Neural crest cell (in vitro differentiated cells): ENCODE measurements at regions not wholly inside any gene's neighbourhood (a gene's known extent, or its start where the extent isn't known, plus 50 kb on each side); places are given as distances from the start of the nearest gene placed in this dataset.

Source experiments
- DNase-seq: peaks from one replicate; pipeline ENCODE4 v3.0.0; 2021; ENCODE audit warnings: low read depth, mixed read lengths, low spot score
- H3K27ac Mint-ChIP-seq: one replicate; pipeline ENCODE4 v1.8.0; 2021; ENCODE audit warnings: mild to moderate bottlenecking, mixed read lengths; ENCODE audit not compliant: unreplicated experiment
- H3K27me3 Mint-ChIP-seq: 2 replicates; pipeline ENCODE4 v1.8.0; 2021; ENCODE audit warnings: low read depth, mild to moderate bottlenecking, mixed read lengths
- H3K36me3 Mint-ChIP-seq: 2 replicates; pipeline ENCODE4 v1.8.0; 2021; ENCODE audit warnings: low read depth, mild to moderate bottlenecking, mixed read lengths
- H3K4me1 Mint-ChIP-seq: 2 replicates; pipeline ENCODE4 v1.8.0; 2021; ENCODE audit warnings: mixed read lengths
- H3K4me3 Mint-ChIP-seq: one replicate; pipeline ENCODE4 v1.8.0; 2021; ENCODE audit warnings: mild to moderate bottlenecking, mixed read lengths
- H3K9me3 Mint-ChIP-seq: 2 replicates; pipeline ENCODE4 v1.8.0; 2021; ENCODE audit warnings: mixed read lengths
- TF ChIP-seq, protein P1 (sequence below): fragments of 200-600 bp; sonication (generic); conservative IDR thresholded peaks from 2 replicates; pipeline ENCODE4 v1.5.0; 2021; ENCODE audit warnings: antibody characterized with exemption, mild to moderate bottlenecking

DNA sequence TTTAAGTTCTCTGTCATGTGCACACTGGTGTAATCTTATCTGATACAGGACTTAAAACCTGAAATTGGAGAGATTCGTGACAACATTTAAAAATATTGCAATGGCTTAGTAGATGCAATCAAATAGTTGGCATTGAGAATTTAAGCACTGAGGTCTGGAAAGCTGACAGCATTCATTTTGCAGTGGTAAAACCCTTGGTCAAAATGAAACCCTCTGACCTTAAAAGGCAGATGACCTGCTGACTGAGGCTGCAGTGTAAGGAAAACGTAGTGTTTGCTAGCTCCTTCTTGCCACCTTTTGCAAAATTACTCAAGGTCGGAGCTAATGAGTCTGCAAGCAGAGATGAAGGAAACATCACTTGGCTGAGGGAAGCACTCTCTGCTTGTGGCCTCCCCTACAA, 150.6 kb downstream of the KCTD12 start:
- Mint-ChIP-seq H3K4me3 (no peak overlapping the region), H3K9me3 (no peaks in the 10 kb centered on the region), H3K4me1 (no peaks in the 10 kb centered on the region), H3K27ac (no peak overlapping the region), H3K27me3 (no peaks in the 10 kb centered on the region), H3K36me3 (no peaks in the 10 kb centered on the region)
- no peak for DNase-seq
- TF ChIP-seq, protein P1, sequence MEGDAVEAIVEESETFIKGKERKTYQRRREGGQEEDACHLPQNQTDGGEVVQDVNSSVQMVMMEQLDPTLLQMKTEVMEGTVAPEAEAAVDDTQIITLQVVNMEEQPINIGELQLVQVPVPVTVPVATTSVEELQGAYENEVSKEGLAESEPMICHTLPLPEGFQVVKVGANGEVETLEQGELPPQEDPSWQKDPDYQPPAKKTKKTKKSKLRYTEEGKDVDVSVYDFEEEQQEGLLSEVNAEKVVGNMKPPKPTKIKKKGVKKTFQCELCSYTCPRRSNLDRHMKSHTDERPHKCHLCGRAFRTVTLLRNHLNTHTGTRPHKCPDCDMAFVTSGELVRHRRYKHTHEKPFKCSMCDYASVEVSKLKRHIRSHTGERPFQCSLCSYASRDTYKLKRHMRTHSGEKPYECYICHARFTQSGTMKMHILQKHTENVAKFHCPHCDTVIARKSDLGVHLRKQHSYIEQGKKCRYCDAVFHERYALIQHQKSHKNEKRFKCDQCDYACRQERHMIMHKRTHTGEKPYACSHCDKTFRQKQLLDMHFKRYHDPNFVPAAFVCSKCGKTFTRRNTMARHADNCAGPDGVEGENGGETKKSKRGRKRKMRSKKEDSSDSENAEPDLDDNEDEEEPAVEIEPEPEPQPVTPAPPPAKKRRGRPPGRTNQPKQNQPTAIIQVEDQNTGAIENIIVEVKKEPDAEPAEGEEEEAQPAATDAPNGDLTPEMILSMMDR: no peak

DNA sequence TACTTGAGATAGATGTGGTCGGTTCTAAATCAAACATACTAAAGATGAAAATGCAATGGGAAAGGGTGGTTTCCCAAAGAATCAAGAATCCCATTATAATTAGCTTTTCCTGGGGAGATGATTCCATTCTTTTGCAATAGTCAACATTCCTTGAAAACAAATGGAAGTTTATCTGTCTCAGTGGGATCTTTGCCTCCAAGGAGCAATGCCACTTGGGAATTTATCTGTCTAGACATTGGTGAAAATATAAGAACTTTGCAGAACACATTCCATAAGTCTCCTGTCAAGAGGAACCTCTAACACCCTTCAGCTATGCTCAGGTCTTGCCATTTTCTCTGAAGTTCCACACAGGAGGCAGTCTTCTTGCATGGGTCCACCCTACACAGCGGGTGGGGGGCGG, 152.5 kb downstream of the KCTD12 start:
- H3K9me3 Mint-ChIP-seq: peaks cover 2% of the 10 kb centered on the region
- H3K4me1 Mint-ChIP-seq: no peaks in the 10 kb centered on the region
- H3K27ac Mint-ChIP-seq: no peak overlapping the region
- TF ChIP-seq, protein P1: no peak
- DNase-seq: no peak
- H3K36me3 Mint-ChIP-seq: no peaks in the 10 kb centered on the region
- no peaks in the 10 kb centered on the region for H3K27me3 Mint-ChIP-seq
- no peak overlapping the region for H3K4me3 Mint-ChIP-seq

DNA sequence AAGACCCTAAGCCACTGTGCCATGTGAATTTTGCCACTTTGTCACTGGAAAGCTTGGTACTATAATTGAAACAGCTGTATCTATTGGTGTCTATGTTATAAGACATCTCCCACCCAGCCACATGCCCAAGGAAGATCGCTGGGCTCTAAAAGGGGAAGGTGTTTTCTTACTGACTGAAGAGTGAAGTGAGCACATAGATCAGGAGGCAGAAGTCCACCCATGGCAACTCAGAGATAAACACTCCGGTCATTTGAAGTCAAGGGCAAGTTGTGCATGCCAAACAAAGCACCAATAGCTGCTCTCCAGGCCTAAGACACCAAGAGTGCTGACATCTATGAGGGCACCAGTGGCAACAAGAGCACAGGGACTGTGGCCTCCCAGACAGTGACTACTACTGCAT, 153.8 kb downstream of the KCTD12 start:
- H3K9me3 Mint-ChIP-seq: peaks cover 2% of the 10 kb centered on the region
- no peak overlapping the region for H3K4me3 Mint-ChIP-seq
- H3K4me1 Mint-ChIP-seq: no peaks in the 10 kb centered on the region
- no peak for DNase-seq
- no peaks in the 10 kb centered on the region for H3K27me3 Mint-ChIP-seq
- no peaks in the 10 kb centered on the region for H3K36me3 Mint-ChIP-seq
- H3K27ac Mint-ChIP-seq: no peak overlapping the region
- TF ChIP-seq, protein P1: no peak

DNA sequence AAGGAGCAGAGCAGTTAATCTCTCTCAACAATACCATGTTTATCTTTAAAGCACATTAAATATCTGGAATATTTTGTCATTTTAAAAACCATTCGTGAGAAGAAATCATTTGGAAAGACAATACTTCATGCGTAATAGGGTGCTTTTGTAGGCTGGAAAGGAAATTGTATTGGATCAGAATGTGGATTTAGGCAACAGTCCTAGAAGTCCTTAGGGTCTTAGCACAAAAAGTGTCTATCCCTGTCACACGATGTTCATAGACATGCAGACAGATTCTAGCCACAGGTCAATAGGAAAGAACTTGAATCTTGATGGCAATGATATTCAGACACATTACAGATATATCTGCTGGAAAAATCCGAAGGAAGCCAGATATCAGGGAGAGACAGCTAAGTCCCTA, 156.0 kb downstream of the KCTD12 start:
- Mint-ChIP-seq H3K36me3 (peaks cover 4% of the 10 kb centered on the region), H3K4me3 (no peak overlapping the region), H3K27me3 (no peaks in the 10 kb centered on the region), H3K4me1 (no peaks in the 10 kb centered on the region), H3K9me3 (peaks cover 7% of the 10 kb centered on the region), H3K27ac (no peak overlapping the region)
- DNase-seq: no peak
- TF ChIP-seq, protein P1: no peak

DNA sequence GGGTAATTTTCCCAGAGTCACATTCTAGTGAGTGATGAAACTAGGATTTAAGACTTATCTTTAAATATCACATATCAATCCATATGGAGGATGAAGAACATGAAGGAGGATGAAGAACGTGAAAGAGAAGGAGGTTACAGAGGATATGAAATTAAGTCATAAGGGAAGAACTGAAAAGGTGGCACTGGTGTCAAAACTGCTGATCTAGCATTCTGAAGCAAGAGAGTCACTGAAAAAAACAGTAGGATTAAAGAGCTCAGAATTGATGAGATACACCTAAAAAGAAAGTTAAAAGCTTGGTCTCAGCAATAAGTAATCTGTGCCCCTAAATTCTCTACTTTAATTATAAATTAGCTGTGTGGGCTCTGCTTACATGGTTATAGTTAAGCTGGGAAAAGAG, 156.5 kb downstream of the KCTD12 start:
- Mint-ChIP-seq H3K27ac (no peak overlapping the region), H3K4me1 (no peaks in the 10 kb centered on the region), H3K27me3 (no peaks in the 10 kb centered on the region), H3K36me3 (peaks cover 4% of the 10 kb centered on the region), H3K9me3 (peaks cover 7% of the 10 kb centered on the region), H3K4me3 (no peak overlapping the region)
- DNase-seq: no peak
- TF ChIP-seq, protein P1: no peak

DNA sequence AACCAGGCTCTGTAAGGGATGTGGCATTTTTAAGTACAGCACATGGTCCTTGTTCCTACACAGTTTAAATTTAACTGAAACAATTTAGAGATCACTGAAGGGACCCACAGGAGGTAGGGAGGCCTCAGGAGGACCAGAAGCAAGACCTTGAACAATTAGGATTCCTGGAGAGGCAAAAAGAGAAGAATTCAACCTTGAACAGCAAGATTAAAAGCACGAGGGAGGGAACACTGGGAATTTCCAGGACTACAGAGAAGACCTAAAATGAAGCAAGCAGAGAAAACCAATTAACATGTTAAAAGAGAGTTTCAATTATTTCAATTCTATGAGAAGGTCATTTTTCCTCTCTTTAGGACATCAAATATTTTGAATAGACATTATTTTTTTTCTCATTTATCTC, 160.3 kb downstream of the KCTD12 start:
- Mint-ChIP-seq H3K27me3 (no peaks in the 10 kb centered on the region), H3K4me3 (no peak overlapping the region), H3K9me3 (peaks cover 7% of the 10 kb centered on the region), H3K27ac (no peak overlapping the region), H3K36me3 (peaks cover 4% of the 10 kb centered on the region), H3K4me1 (no peaks in the 10 kb centered on the region)
- TF ChIP-seq, protein P1: no peak
- DNase-seq: no peak
